H1 (cell line): ENCODE measurements at regions not wholly inside any gene's neighbourhood (a gene's known extent, or its start where the extent isn't known, plus 50 kb on each side); places are given as distances from the start of the nearest gene placed in this dataset.
"Not testable (repeated sequence)": the region's sequence is repeated elsewhere in the genome, so short reads cannot be mapped to it uniquely, and the experiment has no call there.

Experiments used
- CTCF ChIA-PET: fragments of 300-600 bp; sonication (Branson Sonifier 250); formaldehyde crosslinking; loops from one replicate; lab custom pipeline; 2021; ENCODE audit not compliant: partially characterized antibody; lab: Charles Lee
- POLR2A ChIA-PET: fragments of 300-600 bp; sonication (Branson Sonifier 250); formaldehyde crosslinking; loops from one replicate; lab custom pipeline; 2021; ENCODE audit warnings: inconsistent platforms; ENCODE audit not compliant: partially characterized antibody; lab: Charles Lee
- DNase-seq, 2 experiments: peaks; one replicate each; pipeline versions ENCODE4 v3.0.0 to v3.0.0-alpha.2; 2010 to 2022; ENCODE audit warnings: low spot score in 2 of 2, low read depth in 1 of 2, mixed read lengths in 1 of 2
- FAIRE-seq: peaks from 2 replicates; lab custom pipeline; 2011; peaks lifted over from hg19 to GRCh38; lab: Jason Lieb, UNC
- H2AFZ ChIP-seq: 2 replicates; pipeline ENCODE4 v1.8.1; 2012; ENCODE audit warnings: low read length, inconsistent platforms
- H2AK5ac ChIP-seq: 2 replicates; pipeline ENCODE4 v1.6.1; 2013; ENCODE audit warnings: low read depth, low read length
- H2BK120ac ChIP-seq: replicated peaks from 2 replicates; pipeline ENCODE3; 2013; ENCODE audit warnings: low read depth, low read length, inconsistent platforms
- H2BK12ac ChIP-seq: 2 replicates; pipeline ENCODE4 v1.6.1; 2013; ENCODE audit warnings: low read depth, low read length
- H2BK15ac ChIP-seq: 2 replicates; pipeline ENCODE4 v1.6.1; 2013; ENCODE audit warnings: low read length
- H2BK20ac ChIP-seq: 2 replicates; pipeline ENCODE4 v1.6.1; 2013; ENCODE audit warnings: low read length
- H2BK5ac ChIP-seq: 2 replicates; pipeline ENCODE4 v1.6.1; 2013; ENCODE audit warnings: low read depth, low read length
- H3K14ac ChIP-seq: 2 replicates; pipeline ENCODE4 v1.6.1; 2013; ENCODE audit warnings: inconsistent platforms; ENCODE audit not compliant: insufficient read length
- H3K18ac ChIP-seq: 2 replicates; pipeline ENCODE4 v1.6.1; 2013; ENCODE audit warnings: low read length; ENCODE audit errors: extremely low read depth
- H3K23ac ChIP-seq: 2 replicates; pipeline ENCODE4 v1.6.1; 2013; ENCODE audit warnings: inconsistent platforms; ENCODE audit not compliant: insufficient read length
- H3K23me2 ChIP-seq: 2 replicates; pipeline ENCODE4 v1.6.1; 2013; ENCODE audit warnings: low read depth, low read length
- H3K27ac ChIP-seq: 2 replicates; pipeline ENCODE4 v1.6.1; 2011; ENCODE audit warnings: low read depth, low read length, inconsistent platforms
- H3K27me3 ChIP-seq, 4 experiments: replicated peaks in 1 of 4; 1 replicate in 1 of 4; 2 replicates in 3 of 4; pipeline versions ENCODE4 v1.6.1 to v1.8.1; 2011 to 2013; ENCODE audit warnings: low read length in 3 of 4, mild to moderate bottlenecking in 3 of 4, inconsistent platforms in 2 of 4, mixed read lengths in 2 of 4, moderate library complexity in 1 of 4; ENCODE audit not compliant: control insufficient read depth in 3 of 4, insufficient read depth in 3 of 4; ENCODE audit errors: extremely low read depth in 1 of 4
- H3K36me3 ChIP-seq, 4 experiments: 2 replicates each; pipeline versions ENCODE4 v1.6.1 to v1.8.1; 2011 to 2013; ENCODE audit warnings: mild to moderate bottlenecking in 4 of 4, low read length in 3 of 4, moderate library complexity in 2 of 4, control low read depth in 1 of 4, inconsistent platforms in 1 of 4; ENCODE audit not compliant: insufficient read depth in 4 of 4, control insufficient read depth in 2 of 4
- H3K4ac ChIP-seq: replicated peaks from 2 replicates; pipeline ENCODE3; 2013; ENCODE audit warnings: low read length, low read depth, mixed read lengths, inconsistent platforms; ENCODE audit not compliant: insufficient read length
- H3K4me1 ChIP-seq, 4 experiments: replicated peaks in 1 of 4; 1 replicate in 1 of 4; 2 replicates in 3 of 4; pipeline versions ENCODE4 v1.6.1 to v1.8.1; 2011 to 2013; ENCODE audit warnings: low read length in 3 of 4, inconsistent platforms in 2 of 4, mixed read lengths in 1 of 4; ENCODE audit not compliant: insufficient read depth in 4 of 4, control insufficient read depth in 3 of 4
- H3K4me2 ChIP-seq, 2 experiments: 2 replicates each; pipeline versions ENCODE4 v1.6.1 to v1.8.1; 2011 to 2013; ENCODE audit warnings: low read depth in 2 of 2, low read length in 2 of 2, control low read depth in 1 of 2, inconsistent platforms in 1 of 2, mild to moderate bottlenecking in 1 of 2; ENCODE audit not compliant: insufficient read depth in 1 of 2
- H3K4me3 ChIP-seq, 4 experiments: fragments of 200-600, 300-600 bp in 1 of 4; sonication (generic), shearing (Covaris generic), sonication (Bioruptor Twin) in 1 of 4; 2 replicates each; pipeline versions ENCODE4 v1.5.1 to v1.8.1; 2011 to 2016; ENCODE audit warnings: low read length in 4 of 4, low read depth in 3 of 4, control low read depth in 2 of 4, inconsistent platforms in 2 of 4, mild to moderate bottlenecking in 2 of 4, mixed read lengths in 1 of 4, moderate library complexity in 1 of 4; ENCODE audit not compliant: insufficient read depth in 2 of 4; ENCODE audit errors: extremely low read depth in 1 of 4
- H3K56ac ChIP-seq: replicated peaks from 2 replicates; pipeline ENCODE3; 2013; ENCODE audit warnings: low read depth, mild to moderate bottlenecking, mixed read lengths, low read length, inconsistent platforms; ENCODE audit not compliant: insufficient read length
- H3K79me1 ChIP-seq: 2 replicates; pipeline ENCODE4 v1.6.1; 2013; ENCODE audit warnings: low read depth, low read length, control low read depth
- H3K79me2 ChIP-seq, 2 experiments: 2 replicates each; pipeline versions ENCODE4 v1.6.1 to v1.8.1; 2012 to 2013; ENCODE audit warnings: low read length in 2 of 2, mild to moderate bottlenecking in 2 of 2, inconsistent platforms in 1 of 2; ENCODE audit not compliant: insufficient read depth in 2 of 2, control insufficient read depth in 1 of 2
- H3K9ac ChIP-seq, 4 experiments: replicated peaks in 1 of 4; 1 replicate in 1 of 4; 2 replicates in 3 of 4; pipeline versions ENCODE4 v1.6.1 to v1.8.1; 2011 to 2013; ENCODE audit warnings: low read depth in 3 of 4, low read length in 3 of 4, control low read depth in 2 of 4, mild to moderate bottlenecking in 2 of 4, moderate library complexity in 2 of 4, inconsistent platforms in 1 of 4; ENCODE audit errors: extremely low read depth in 1 of 4
- H3K9me3 ChIP-seq, 2 experiments: 2 replicates each; pipeline versions ENCODE4 v1.6.1 to v1.8.1; 2012 to 2013; ENCODE audit warnings: mild to moderate bottlenecking in 2 of 2, moderate library complexity in 2 of 2, control low read depth in 1 of 2, inconsistent platforms in 1 of 2, low read depth in 1 of 2, low read length in 1 of 2, mixed read lengths in 1 of 2; ENCODE audit not compliant: insufficient read depth in 2 of 2
- H4K20me1 ChIP-seq, 2 experiments: replicated peaks in 1 of 2; 2 replicates each; pipeline versions ENCODE3 to v1.8.1; 2011 to 2013; ENCODE audit warnings: inconsistent platforms in 2 of 2, low read length in 2 of 2, mild to moderate bottlenecking in 1 of 2; ENCODE audit not compliant: insufficient read depth in 2 of 2, control insufficient read depth in 1 of 2
- H4K5ac ChIP-seq: 2 replicates; pipeline ENCODE4 v1.6.1; 2013; ENCODE audit warnings: low read length, low read depth, mixed read lengths, inconsistent platforms; ENCODE audit not compliant: insufficient read length
- H4K8ac ChIP-seq: 2 replicates; pipeline ENCODE4 v1.8.0; 2013; ENCODE audit warnings: mild to moderate bottlenecking, moderate library complexity, low read length, inconsistent platforms; ENCODE audit not compliant: insufficient read depth; ENCODE audit errors: extremely low read depth
- H4K91ac ChIP-seq: replicated peaks from 2 replicates; pipeline ENCODE3; 2013; ENCODE audit warnings: low read length, mixed read lengths, inconsistent platforms; ENCODE audit not compliant: insufficient read length
- CREB1 ChIP-seq: IDR thresholded peaks from 2 replicates; pipeline ENCODE4 v1.6.1; 2012; ENCODE audit warnings: inconsistent platforms
- WGBS, 2 experiments: shearing (Covaris generic) in 1 of 2; methylation state at CpG; one replicate each; pipeline versions ENCODE4 v1.1.6 to v1.1.7; 2013 to 2015; ENCODE audit warnings: low lambda C conversion rate in 2 of 2, mixed read lengths in 2 of 2, inconsistent platforms in 1 of 2, low coverage in 1 of 2, missing lambda C conversion rate in 1 of 2; ENCODE audit not compliant: insufficient replicate concordance in 2 of 2, insufficient coverage in 1 of 2, insufficient read length in 1 of 2; ENCODE audit errors: extremely low coverage in 1 of 2, missing lambda C conversion rate in 1 of 2; 5-methylcytosine and 5-hydroxymethylcytosine counted together

GRCh38 chrX:19261026-19261425 lies 82.7 kb upstream of the PDHA1 start:
- not testable (repeated sequence) for H3K27me3 ChIP-seq, H3K56ac ChIP-seq, H4K5ac ChIP-seq, H3K4me2 ChIP-seq, H3K9me3 ChIP-seq, H3K23me2 ChIP-seq, H3K79me2 ChIP-seq, H2BK5ac ChIP-seq, H2AK5ac ChIP-seq, H2BK12ac ChIP-seq, H3K23ac ChIP-seq, H3K27ac ChIP-seq, H3K4ac ChIP-seq, H3K4me1 ChIP-seq, H3K36me3 ChIP-seq, H4K91ac ChIP-seq, H3K14ac ChIP-seq, H3K18ac ChIP-seq, DNase-seq, H3K79me1 ChIP-seq, H2BK15ac ChIP-seq, H4K20me1 ChIP-seq, H2AFZ ChIP-seq, H4K8ac ChIP-seq, H2BK20ac ChIP-seq, H3K4me3 ChIP-seq, FAIRE-seq, H2BK120ac ChIP-seq, H3K9ac ChIP-seq
- WGBS, 2 experiments, result 75% methylated on average over 4 of the region's 10 CpGs; no CpG with 5 or more reads in 1 of the 2 experiments
- CTCF ChIA-PET, result interaction anchor here (0.7 kb wide), 1 partner anchor 244 kb away, joined by 4 read pairs; no protein-coding TSS in a partner anchor
- POLR2A ChIA-PET, result interaction anchor here (1.0 kb wide), 1 partner anchor 9 kb away, joined by 3 read pairs; no protein-coding TSS in a partner anchor
- 0 out of 2 replicates have a peak, but pooled peaks have one; percentile 18 for TF ChIP-seq CREB1
